Pancreas (tissue), 10 donors: ENCODE measurements at regions not wholly inside any gene's neighbourhood (a gene's known extent, or its start where the extent isn't known, plus 50 kb on each side); places are given as distances from the start of the nearest gene placed in this dataset.

Experiments used
- ATAC-seq, 4 donors: fragments of 200-7000 bp; cut with Tn5 transposase; one replicate each; pipeline versions ENCODE4 v1.8.0 to v1.9.1; 2020; ENCODE audit warnings: mild to moderate bottlenecking in 4 of 4, moderate library complexity in 4 of 4
- DNase-seq, 6 donors: peaks; one replicate each; pipeline ENCODE4 v3.0.0-alpha.2; 2020
- FAIRE-seq: peaks from 2 replicates; lab custom pipeline; 2012; peaks lifted over from hg19 to GRCh38; lab: Jason Lieb, UNC
- H3K27ac ChIP-seq, 4 donors: fragments of 200-600 bp; sonication (generic); 1 replicate in 3 of 4; 2 replicates in 1 of 4; pipeline versions ENCODE4 v1.5.0 to v1.8.0; 2020
- H3K27me3 ChIP-seq, 4 donors: fragments of 200-600 bp; one replicate each; pipeline ENCODE4 v1.8.0; 2021
- H3K36me3 ChIP-seq, 3 donors: fragments of 200-600 bp; sonication (generic) in 1 of 3; one replicate each; pipeline versions ENCODE4 v1.5.0 to v1.8.0; 2020 to 2021
- H3K4me1 ChIP-seq, 3 donors: fragments of 200-600 bp; one replicate each; pipeline ENCODE4 v1.8.0; 2021
- H3K4me3 ChIP-seq, 4 donors: fragments of 200-600 bp; sonication (generic) in 2 of 4; one replicate each; pipeline versions ENCODE4 v1.5.0 to v1.8.0; 2020 to 2021
- H3K9me3 ChIP-seq, 4 donors: fragments of 200-600 bp; one replicate each; pipeline ENCODE4 v1.8.0; 2021
- WGBS, 2 donors: extraction: QIAGEN DNeasy Blood & Tissue Kit; methylation state at CpG; one replicate each; pipeline ENCODE4 v1.1.7; 2013; 5-methylcytosine and 5-hydroxymethylcytosine counted together
- intact Hi-C, 3 donors: fragments of 100-400 bp; cut with DNase I; formaldehyde crosslinking; loops; one replicate each; pipeline versions ENCODE4 v1.11.1 to v1.14.2; 2022
- TF ChIP-seq, protein P1 (sequence below), 4 donors: fragments of 200-600 bp; sonication (generic) in 3 of 4; IDR thresholded peaks; one replicate each; pipeline versions ENCODE4 v1.5.0 to v1.8.0; 2021; ENCODE audit warnings: antibody characterized with exemption in 4 of 4
- donor health status: healthy with polysubstance abuse.
- donor health status: DM: no; HTN: no; CAD: no; lungs with moderate emphysema.
- donor health status: DM: no; HTN: no; CAD: no.
- donor health status: control.
- donor health status: control.
- donor health status: Bipolar disorder and iron deficiency.
- donor health status: DM: yes; HTN: yes; CAD: no.
- donor health status: DM: no; HTN: no; CAD: no.
- donor health status: DM: no; HTN: no; CAD: no.
- donor health status: DM: yes; HTN: yes; CAD: no.

DNA sequence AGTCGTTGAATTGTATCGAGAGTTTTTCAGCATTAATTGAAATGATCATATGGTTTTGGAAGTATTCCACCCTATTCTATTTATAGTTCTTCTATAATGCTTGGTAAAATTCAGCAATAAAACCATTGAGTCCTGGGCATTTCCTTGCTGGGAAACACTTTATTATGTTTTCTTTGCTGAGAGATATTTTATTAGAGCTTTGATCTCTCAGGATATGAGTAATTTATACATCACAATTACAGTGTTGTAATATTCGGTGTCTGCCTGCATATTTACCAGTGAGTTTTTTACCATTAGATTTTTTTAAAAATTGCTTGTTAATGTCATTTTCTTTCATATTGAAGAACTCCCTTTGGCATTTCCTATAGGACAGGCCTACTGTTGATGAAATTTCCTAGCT is 402.7 kb upstream of the FSIP2 start:
- no peak overlapping the region for H3K27ac ChIP-seq
- DNase-seq (no peak), ATAC-seq (no peak), FAIRE-seq (no peak)
- H3K36me3 ChIP-seq = no peaks in the 10 kb centered on the region
- intact Hi-C loops = no loop called here
- TF ChIP-seq, protein P1, sequence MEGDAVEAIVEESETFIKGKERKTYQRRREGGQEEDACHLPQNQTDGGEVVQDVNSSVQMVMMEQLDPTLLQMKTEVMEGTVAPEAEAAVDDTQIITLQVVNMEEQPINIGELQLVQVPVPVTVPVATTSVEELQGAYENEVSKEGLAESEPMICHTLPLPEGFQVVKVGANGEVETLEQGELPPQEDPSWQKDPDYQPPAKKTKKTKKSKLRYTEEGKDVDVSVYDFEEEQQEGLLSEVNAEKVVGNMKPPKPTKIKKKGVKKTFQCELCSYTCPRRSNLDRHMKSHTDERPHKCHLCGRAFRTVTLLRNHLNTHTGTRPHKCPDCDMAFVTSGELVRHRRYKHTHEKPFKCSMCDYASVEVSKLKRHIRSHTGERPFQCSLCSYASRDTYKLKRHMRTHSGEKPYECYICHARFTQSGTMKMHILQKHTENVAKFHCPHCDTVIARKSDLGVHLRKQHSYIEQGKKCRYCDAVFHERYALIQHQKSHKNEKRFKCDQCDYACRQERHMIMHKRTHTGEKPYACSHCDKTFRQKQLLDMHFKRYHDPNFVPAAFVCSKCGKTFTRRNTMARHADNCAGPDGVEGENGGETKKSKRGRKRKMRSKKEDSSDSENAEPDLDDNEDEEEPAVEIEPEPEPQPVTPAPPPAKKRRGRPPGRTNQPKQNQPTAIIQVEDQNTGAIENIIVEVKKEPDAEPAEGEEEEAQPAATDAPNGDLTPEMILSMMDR (IDR thresholded peaks at IDR 0.05) = no peak
- no peaks in the 10 kb centered on the region for H3K4me1 ChIP-seq
- H3K9me3 ChIP-seq = no peaks in the 10 kb centered on the region
- 68 to 78% methylated on average over 3 of the region's 3 CpGs for WGBS, 2 donors
- H3K4me3 ChIP-seq = no peak overlapping the region
- H3K27me3 ChIP-seq = no peaks in the 10 kb centered on the region

DNA sequence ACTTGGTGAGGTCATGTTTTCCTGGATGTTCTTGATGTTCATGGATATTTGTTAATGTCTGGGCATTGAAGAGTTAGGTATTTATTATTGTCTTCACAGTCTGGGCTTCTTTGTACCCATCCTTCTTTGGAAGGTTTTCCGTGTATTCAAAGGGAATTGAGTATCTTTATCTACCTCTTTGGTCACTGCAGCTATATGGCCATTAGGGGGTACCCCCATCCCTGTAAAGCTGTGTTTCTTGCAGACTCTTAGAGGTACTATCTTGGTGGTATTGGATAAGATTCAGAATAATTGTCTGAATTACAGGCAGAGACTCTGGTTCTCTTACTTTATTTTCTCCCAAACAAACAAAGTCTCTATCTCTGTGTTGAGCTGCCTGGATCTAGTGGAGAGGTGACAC is 401.6 kb upstream of the FSIP2 start:
- ATAC-seq (no peak), FAIRE-seq (no peak)
- WGBS, 2 donors = 70 to 78% methylated on average over 1 of the region's 1 CpG

DNA sequence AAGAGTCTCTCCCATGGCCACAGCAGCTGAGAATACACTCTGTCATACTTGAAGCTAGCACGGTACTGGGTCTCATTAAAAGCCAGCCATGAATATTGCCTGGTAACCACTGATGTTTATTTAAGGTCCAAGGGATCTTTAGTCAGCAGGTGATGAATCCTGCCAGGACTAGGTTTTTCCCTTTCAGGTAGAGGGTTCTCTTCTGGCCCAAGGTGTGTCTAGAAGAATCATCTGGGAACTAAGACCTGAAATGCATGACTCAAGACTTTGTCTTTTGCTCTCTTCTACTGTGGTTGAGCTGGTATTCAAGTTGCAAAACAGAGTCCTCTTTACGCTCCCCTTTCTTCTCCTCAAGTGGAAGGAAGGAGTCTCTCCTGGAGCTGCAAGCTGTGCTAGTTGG is 400.5 kb upstream of the FSIP2 start:
- DNase-seq (no peak), FAIRE-seq (no peak), ATAC-seq (no peak)
- Histone ChIP-seq H3K9me3 (no peaks in the 10 kb centered on the region), H3K36me3 (no peaks in the 10 kb centered on the region), H3K4me3 (no peak overlapping the region), H3K27me3 (no peaks in the 10 kb centered on the region), H3K4me1 (no peaks in the 10 kb centered on the region), H3K27ac (no peak overlapping the region)
- intact Hi-C loops = no loop called here
- TF ChIP-seq, protein P1 (IDR thresholded peaks at IDR 0.05) = no peak
- WGBS, 2 donors = 89 to 91% methylated on average over 2 of the region's 2 CpGs

More for the DNA sequence above, 401.6 kb upstream of the FSIP2 start:
- no peaks in the 10 kb centered on the region for H3K4me1 ChIP-seq
- TF ChIP-seq, protein P1 (IDR thresholded peaks at IDR 0.05) = no peak
- H3K36me3 ChIP-seq = no peaks in the 10 kb centered on the region
- no peaks in the 10 kb centered on the region for H3K27me3 ChIP-seq
- intact Hi-C loops = no loop called here
- H3K9me3 ChIP-seq = no peaks in the 10 kb centered on the region
- no peak overlapping the region for H3K27ac ChIP-seq
- no peak overlapping the region for H3K4me3 ChIP-seq
- no peak for DNase-seq

DNA sequence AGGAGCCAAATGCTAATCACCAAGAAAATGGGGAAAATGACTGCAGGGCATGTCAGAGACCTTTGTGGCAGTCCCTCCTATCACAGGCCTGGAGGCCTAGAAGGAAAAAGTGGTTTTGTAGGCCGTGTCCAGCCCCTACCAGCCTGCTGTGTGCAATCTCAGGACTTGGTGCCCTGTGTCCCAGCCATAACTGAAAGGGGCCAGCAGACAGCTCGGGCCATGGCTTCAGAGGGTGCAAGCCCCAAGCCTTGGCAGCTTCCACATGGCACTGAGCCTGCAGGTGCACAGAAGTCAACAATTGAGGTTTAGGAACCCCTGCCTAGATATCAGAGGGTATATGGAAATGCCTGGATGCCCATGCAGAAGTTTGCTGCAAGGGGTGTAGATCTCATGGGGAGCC is 391.2 kb upstream of the FSIP2 start:
- ATAC-seq = no peak
- no peak overlapping the region for H3K27ac ChIP-seq
- intact Hi-C loops = no loop called here
- no peaks in the 10 kb centered on the region for H3K36me3 ChIP-seq
- FAIRE-seq = no peak
- H3K4me3 ChIP-seq = no peak overlapping the region
- H3K4me1 ChIP-seq = no peaks in the 10 kb centered on the region
- no peak for DNase-seq
- 39 to 84% methylated on average over 2 of the region's 2 CpGs for WGBS, 2 donors
- no peaks in the 10 kb centered on the region for H3K27me3 ChIP-seq
- no peaks in the 10 kb centered on the region for H3K9me3 ChIP-seq
- TF ChIP-seq, protein P1 (IDR thresholded peaks at IDR 0.05) = no peak

DNA sequence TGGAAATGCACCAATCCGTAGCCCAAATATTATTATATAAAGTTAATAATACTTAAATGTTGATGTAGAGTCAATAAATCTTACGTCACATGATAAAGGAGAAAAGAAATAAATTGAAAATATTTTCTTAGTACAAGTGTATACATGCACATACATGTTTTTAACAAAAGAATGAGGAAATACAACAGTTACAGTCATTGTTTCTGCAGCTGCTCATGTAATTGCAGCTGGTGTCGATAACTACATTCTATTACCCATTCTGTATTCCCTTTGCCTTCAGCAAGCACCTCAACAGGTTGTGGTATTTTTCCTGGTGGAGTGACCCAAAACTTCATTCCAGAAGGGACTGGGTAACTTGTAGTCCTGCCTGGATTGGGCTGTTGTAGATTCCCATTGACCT is 377.8 kb upstream of the FSIP2 start:
- Histone ChIP-seq H3K9me3 (no peaks in the 10 kb centered on the region), H3K4me3 (no peak overlapping the region), H3K27ac (no peak overlapping the region), H3K4me1 (no peaks in the 10 kb centered on the region), H3K27me3 (no peaks in the 10 kb centered on the region), H3K36me3 (no peaks in the 10 kb centered on the region)
- DNase-seq (no peak), FAIRE-seq (no peak), ATAC-seq (no peak)
- TF ChIP-seq, protein P1 (IDR thresholded peaks at IDR 0.05) = no peak
- 77 to 88% methylated on average over 3 of the region's 3 CpGs for WGBS, 2 donors
- intact Hi-C loops = no loop called here
